T47D (cell line): ENCODE measurements at regions not wholly inside any gene's neighbourhood (a gene's known extent, or its start where the extent isn't known, plus 50 kb on each side); places are given as distances from the start of the nearest gene placed in this dataset.

ENCODE experiments used
- DNase-seq, 2 experiments: peaks; one replicate each; pipeline versions ENCODE4 v3.0.0 to v3.0.0-alpha.2; 2011 to 2012; ENCODE audit warnings: low read depth in 1 of 2, low spot score in 1 of 2
- JUND ChIP-seq: IDR thresholded peaks from 2 replicates; pipeline ENCODE4 v1.6.1; 2012; ENCODE audit warnings: low read depth
- in situ Hi-C: cut with HindIII; loops from 2 replicates; pipeline ENCODE4 v1.10.0; 2016; ENCODE audit warnings: low sequenced_read_pairs, low pct_unique_long_range_greater_than_20kb

DNA sequence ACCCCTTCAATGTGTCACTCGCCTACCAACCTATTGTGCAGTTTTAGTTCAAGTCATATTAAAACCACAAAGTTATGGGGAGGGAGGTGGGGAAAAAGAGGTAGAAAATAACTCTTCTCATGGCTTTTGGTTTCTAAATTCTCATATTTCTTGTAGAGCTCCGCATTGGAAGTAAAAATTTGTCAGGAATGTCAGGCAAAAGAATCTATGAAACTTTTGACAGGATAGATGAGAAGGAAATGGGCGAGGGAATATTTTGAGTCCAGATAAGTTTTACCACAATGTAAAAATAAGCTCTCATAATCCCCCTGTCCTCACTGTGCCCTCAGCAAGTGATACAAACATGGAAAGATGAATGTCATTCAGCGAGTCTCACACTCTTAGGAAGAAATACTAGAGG is 270.4 kb downstream of the DLEU7 start:
- no peak for DNase-seq
- TF ChIP-seq JUND, result no peak
- in situ Hi-C loops, result no loop called here

DNA sequence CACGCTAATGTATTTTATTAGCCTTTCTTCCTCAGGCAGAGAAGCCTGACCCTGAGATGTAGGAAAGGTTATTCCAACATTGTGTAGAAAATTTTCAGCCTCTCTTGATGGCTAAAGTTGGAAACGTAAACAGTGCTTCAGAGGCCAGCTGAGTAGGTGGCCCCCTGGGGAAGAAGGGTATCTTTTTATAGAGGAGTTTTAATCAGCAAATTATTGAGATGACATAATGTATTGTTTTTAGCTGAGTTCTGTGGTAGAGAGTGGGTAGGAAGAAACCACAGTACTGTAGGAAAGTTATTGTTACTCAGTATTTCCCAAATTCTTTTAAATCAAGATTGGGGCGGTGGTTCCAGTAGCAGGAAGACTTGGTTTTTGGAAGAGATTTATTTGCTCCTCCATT is 268.8 kb downstream of the DLEU7 start:
- no peak for TF ChIP-seq JUND
- DNase-seq, result no peak
- in situ Hi-C loops, result no loop called here

DNA sequence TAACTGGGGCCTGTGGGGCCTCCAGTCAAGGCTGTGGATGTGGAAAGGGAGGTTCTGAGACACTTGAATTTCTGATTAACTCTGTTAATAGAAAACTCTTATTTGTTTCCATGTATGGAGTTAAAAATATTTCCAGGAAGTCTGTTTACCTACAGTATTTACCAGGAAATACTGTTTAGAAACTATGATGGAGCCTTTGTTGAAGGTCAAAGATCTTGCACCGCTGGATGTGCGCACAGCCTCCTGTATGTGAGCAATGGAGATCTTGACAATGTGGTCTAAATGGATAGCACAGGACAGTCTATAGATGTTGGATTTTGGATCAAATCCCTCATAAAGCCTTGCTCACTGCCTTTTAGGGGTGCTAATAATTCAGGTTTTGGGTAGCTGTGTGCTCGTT is 268.4 kb downstream of the DLEU7 start:
- no peak for TF ChIP-seq JUND
- in situ Hi-C loops, result no loop called here
- DNase-seq, result no peak

DNA sequence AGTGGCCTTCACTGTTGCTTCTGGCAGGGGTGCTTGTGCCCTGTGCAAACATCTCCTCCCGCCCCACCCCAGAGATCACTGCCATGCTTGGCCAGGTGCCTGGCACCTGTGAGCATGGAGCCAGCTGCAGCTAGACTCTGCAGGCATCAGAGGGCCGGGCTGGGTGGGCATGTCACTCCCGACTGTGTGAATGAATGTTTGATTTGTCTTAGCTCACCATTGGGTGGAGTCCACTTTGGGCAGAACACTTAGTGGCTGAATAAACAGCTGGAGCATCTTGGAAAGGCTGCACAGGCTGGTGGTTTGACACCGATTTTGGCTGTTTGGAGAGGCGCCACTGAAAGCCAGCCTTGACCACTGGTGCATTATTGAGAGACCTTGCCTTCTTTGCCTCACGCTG is 267.3 kb downstream of the DLEU7 start:
- DNase-seq, result no peak
- TF ChIP-seq JUND, result no peak
- in situ Hi-C loops, result no loop called here

DNA sequence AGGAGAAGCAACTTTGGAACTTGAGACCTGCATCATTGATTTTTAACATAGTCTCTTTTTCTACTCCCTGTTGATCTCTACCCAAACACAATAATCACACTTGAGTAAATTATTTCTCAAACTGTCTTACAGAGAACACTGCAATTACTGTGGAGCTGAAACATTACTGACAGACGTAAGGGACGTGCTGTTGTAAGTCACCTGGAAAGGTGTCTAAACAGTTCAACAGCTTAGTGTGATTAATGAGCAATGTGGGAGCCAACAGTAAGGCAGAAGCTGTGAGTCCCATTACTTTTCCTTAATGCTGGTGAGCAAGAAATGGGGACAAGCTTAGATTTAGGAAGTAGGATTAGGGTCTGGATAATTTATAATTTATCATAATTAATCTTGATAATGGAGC is 265.7 kb downstream of the DLEU7 start:
- TF ChIP-seq JUND, result no peak
- no peak for DNase-seq
- in situ Hi-C loops, result no loop called here

DNA sequence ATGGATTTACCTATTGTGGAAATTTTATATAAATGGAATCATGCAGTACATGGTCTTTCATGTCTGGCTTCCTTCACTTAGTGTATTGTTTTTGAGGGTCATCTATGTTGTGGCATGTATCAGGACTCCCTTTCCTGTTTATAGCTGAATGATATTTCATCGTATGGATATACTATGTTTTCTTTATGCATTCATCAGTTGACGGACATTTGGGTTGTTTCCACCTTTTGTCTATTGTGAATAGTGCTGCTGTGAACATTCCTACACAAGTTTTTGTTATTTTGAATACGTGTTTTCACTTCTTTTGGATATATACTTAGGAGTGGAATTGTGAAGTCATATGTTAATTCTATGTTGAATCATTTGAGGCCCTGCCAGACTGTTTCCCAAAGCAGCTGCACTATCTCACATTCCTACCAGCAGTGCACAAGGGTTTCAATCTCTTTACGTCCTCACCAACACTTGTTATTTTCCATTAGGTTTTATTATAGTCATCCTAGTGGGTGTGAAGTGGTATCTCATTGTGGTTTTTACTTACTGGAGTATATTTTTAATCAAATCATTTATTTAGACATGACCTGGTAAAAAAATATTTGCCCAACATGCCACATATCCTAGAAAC is 262.7 kb downstream of the DLEU7 start:
- in situ Hi-C loops, result no loop called here
- DNase-seq, result no peak
- TF ChIP-seq JUND, result no peak

DNA sequence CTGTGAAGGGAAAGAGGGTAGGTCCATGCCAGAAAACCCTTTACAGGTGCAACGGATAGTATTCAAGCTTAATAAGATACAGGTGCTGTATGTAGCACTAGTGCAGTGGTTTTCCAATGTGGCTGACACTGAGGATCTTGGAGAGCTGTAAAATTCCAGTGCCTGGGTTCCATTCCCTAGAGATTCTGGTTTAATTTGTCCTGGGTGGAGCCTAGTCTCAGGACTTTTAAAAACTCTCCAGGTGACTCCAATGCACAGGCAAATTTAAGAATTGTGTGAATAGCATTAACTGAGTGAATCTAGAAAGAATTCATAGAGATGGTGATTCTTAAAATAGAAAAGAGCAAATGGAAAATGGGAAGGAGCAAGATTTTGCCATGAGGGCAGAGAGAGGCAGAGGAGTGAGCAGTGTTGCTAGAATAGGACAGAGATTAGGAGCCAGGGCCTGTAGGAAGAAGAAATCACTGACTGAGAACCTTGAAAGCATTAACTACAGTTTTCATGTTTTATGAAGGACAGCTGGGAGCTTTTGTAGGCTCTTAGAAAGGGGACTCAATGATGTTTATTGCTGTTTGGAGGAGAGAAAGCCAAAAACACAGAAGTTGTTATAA is 261.8 kb downstream of the DLEU7 start:
- no peak for DNase-seq
- no peak for TF ChIP-seq JUND
- in situ Hi-C loops, result no loop called here

DNA sequence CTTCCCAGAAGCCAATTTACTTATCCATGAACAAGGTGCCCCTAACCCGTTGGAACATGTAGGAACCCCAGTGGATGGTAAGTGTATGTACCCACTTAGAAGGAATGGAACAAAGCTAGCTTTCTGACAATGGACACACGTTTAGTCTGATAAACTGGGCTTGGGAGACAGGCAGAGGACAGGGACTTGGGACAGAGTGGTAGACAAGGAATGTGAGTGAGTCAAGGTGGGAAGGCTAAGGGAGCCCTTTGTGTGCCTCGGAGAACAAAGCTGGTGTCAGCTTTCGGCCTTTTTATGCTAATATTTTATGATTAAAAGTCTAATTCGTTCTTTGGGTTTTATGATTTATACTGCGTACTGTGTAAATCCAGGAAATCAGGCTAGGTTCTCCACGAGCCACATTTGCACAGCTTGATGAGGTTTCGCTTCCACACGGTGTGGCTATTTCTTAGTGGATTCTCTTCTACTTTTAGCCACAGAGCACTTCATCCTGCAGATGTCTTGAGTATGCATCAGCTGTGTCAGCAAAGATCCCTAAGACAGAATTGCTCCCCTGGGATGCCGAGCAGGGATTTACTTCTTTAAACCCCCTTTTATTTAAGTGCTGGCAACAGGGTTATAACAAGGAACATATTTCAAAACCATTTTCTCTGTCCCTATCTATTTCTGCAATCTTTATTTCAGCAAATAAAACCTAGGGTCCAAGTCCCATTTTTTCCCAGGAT is 258.5 kb downstream of the DLEU7 start:
- in situ Hi-C loops, result no loop called here
- no peak for TF ChIP-seq JUND
- no peak for DNase-seq

DNA sequence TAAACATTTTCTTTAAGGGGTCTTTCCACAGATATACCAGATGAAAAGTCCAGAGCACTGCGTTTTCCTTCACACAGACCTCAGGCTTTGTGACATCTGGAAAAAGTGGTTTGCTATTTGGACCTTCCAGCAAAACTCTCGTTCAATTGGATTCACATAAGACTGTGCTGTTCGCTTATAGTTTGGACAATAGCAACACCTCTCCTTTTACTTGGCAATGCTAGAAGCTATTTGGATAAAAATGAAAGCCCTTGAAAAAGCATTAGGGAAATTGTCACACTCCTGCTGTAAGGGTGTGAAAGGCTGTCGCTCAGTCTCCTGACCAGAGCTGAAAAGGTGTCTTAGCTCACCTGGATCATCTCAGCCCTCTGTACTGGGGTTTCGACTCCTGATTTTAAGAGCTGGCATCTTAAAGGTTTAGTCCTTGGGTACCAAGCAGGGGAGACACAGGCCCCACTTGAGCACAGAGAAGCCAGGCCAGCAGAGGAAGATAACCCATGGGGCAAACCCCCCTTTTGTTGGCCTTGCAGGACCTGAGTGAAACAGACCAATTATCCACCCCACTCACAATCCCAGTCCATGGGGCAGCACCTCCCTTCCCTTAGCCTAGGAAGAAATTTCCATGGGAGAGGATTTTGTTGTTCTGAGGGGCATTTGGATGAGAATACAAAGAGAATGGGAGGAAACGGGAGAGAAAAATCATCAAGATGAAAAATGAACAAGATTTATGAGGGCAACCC is 257.6 kb downstream of the DLEU7 start:
- TF ChIP-seq JUND, result no peak
- DNase-seq, result no peak
- in situ Hi-C loops, result no loop called here

DNA sequence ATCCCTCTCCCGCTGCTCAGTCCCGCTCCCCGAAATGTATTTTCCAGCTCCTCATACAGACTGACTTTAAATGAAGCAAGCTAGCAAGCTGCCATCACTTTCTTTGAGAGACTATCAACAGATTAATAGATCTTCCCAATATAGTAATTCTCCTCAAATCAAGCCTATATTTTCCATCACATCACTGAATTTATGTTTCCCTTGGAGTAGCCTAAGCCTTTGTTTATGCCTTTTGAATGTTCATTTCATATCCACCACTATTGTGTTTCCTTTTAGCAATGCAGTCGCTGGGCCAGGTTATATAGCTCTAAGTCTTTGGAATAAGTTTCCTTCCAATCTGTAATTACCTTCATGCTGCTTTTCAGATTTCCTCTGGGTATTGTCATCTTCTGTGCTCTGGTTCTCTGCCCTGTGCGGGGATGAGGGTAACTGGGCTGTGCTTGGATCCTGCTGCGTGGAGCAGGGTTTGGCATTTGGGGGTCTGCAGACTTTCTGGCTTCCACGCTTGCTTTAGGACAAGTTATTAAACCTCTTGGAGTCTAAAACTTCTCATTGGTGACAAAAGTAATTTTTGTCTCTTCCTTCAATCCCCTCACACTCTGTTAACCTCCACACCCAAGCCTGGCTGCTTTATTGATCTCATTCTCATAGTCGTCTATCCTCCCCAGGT is 256.9 kb downstream of the DLEU7 start:
- no peak for TF ChIP-seq JUND

DNA sequence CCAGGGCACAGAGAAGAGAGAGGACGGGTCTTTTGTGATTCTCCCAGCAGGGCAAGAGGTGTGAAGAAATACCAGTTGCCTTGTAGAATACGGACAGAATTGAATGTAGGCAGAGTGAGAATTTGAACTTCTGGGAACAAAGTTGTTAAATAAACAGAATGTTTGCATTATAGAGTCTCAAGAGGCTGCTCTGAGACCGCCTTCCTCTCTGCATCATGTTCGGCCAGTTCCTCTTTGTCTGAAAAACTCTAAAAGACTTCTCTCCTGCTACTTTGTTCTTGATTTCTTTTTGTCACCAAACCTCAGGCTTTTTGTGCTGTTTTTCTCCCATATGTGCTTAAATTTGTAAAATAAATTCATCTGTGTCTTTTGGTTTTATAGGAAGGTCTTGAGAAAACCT is 256.4 kb downstream of the DLEU7 start:
- no peak for TF ChIP-seq JUND
- in situ Hi-C loops, result no loop called here
- no peak for DNase-seq

More for the DNA sequence above, 256.9 kb downstream of the DLEU7 start:
- in situ Hi-C loops, result no loop called here
- no peak for DNase-seq

DNA sequence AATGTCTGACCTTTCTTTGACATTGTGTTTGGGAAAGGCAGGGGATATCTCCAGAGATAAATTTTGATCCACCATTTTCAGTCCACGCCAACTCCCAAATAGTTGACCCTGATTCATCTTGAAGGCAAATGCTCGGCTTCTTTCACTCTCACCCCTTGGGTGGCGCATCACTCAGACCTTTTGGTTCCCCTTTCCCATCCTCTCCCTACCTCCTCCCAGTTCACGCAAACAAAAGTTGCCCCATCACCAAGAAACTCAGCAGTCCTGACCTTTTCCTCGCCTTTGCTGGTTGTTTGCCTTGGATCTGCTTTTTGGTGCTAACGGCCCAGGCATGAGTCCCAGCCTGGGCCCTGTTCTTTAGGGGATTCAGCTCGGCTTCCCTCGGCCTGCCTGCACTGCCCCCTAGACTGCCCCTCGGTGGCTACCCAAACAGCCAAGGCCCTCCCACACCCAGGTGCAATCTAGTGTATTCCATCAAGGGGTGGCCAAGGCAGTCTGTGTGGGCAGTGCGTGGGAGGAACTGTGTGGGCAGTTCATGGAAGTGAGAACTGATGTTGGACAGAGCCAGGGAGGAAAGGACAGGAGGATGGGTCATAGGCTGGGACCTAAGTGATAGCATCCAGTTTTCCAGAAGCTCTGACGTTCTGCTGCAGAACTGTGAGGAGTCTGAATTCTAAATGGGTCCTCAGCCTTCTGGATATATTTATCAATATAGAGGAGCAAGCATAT is 255.7 kb downstream of the DLEU7 start:
- in situ Hi-C loops, result no loop called here
- TF ChIP-seq JUND, result no peak
- DNase-seq, result no peak
